HCT116 (cell line): ENCODE measurements at regions not wholly inside any gene's neighbourhood (a gene's known extent, or its start where the extent isn't known, plus 50 kb on each side); places are given as distances from the start of the nearest gene placed in this dataset.

ENCODE experiments used
- ATAC-seq: fragments of 200-7000 bp; cut with Tn5 transposase; 2 replicates; pipeline ENCODE4 v1.9.1; 2020; ENCODE audit warnings: mild to moderate bottlenecking, moderate library complexity
- BruUV-seq: library from RNA; stranded (reverse); fragments of 400-500 nt; replicated peaks from 2 replicates; lab custom pipeline; 2021; lab: Mats Ljungman, UMichigan
- CTCF ChIA-PET: fragments of 300-600 bp; sonication (Branson Sonifier 250); formaldehyde crosslinking; loops from one replicate; lab custom pipeline; 2021; ENCODE audit warnings: antibody characterized with exemption; lab: Charles Lee
- POLR2A ChIA-PET: fragments of 300-600, 350-600 bp; sonication (Branson Sonifier 250); formaldehyde crosslinking; loops from one replicate; lab custom pipeline; 2021; ENCODE audit warnings: antibody characterized with exemption; lab: Charles Lee
- RAD21 ChIA-PET, 2 experiments: fragments of 300-600 bp; sonication (Branson Sonifier 250); formaldehyde crosslinking; loops; one replicate each; lab custom pipeline; 2023; ENCODE audit warnings: low total read pairs in 2 of 2; ENCODE audit not compliant: uncharacterized antibody in 2 of 2, unreplicated experiment in 2 of 2, low non-redundant PET in 1 of 2; lab: Charles Lee
- DNase-seq: peaks from one replicate; pipeline ENCODE4 v3.0.0-alpha.2; 2010; ENCODE audit warnings: low read depth, low spot score
- H2AFZ ChIP-seq: fragments of 200-600 bp; shearing (Covaris generic), sonication (generic); 2 replicates; pipeline ENCODE4 v1.6.1; 2017; ENCODE audit warnings: low read depth, mixed run types, mixed read lengths, antibody characterized with exemption, low read length; ENCODE audit not compliant: poor library complexity, severe bottlenecking
- H3K27ac ChIP-seq: 2 replicates; pipeline ENCODE4 v1.5.1; 2012; ENCODE audit warnings: low read depth, low read length
- H3K27me3 ChIP-seq: fragments of 200-600 bp; sonication (generic); 2 replicates; pipeline ENCODE4 v1.6.1; 2016; ENCODE audit warnings: mixed run types, low read length, mixed read lengths; ENCODE audit not compliant: insufficient read depth
- H3K36me3 ChIP-seq, 2 experiments: fragments of 200-500 bp in 1 of 2; fragments of 200-600 bp in 1 of 2; sonication (Bioruptor generic) in 1 of 2; sonication (generic) in 1 of 2; 2 replicates each; pipeline versions ENCODE4 v1.5.1 to v1.6.1; 2014 to 2016; ENCODE audit warnings: low read length in 2 of 2, inconsistent platforms in 1 of 2, mixed read lengths in 1 of 2, mixed run types in 1 of 2; ENCODE audit not compliant: insufficient read depth in 2 of 2, control insufficient read depth in 1 of 2
- H3K4me1 ChIP-seq, 2 experiments: fragments of 200-600 bp in 1 of 2; sonication (generic) in 1 of 2; 2 replicates each; pipeline versions ENCODE4 v1.5.1 to v1.6.1; 2012 to 2017; ENCODE audit warnings: low read length in 2 of 2, inconsistent platforms in 1 of 2, mild to moderate bottlenecking in 1 of 2, mixed read lengths in 1 of 2, mixed run types in 1 of 2, moderate library complexity in 1 of 2; ENCODE audit not compliant: insufficient read depth in 2 of 2, control insufficient read depth in 1 of 2
- H3K4me2 ChIP-seq: fragments of 200-600 bp; sonication (generic); 2 replicates; pipeline ENCODE4 v1.6.1; 2017; ENCODE audit warnings: mixed run types, low read length, mixed read lengths
- H3K4me3 ChIP-seq, 2 experiments: fragments of 200-600 bp in 1 of 2; sonication (generic) in 1 of 2; replicated peaks in 1 of 2; 2 replicates each; pipeline ENCODE4 v1.5.1; 2011 to 2016; ENCODE audit warnings: low read length in 2 of 2, control low read depth in 1 of 2, low read depth in 1 of 2, mild to moderate bottlenecking in 1 of 2, mixed read lengths in 1 of 2, mixed run types in 1 of 2
- H3K79me2 ChIP-seq: fragments of 200-600 bp; sonication (generic); 2 replicates; pipeline ENCODE4 v1.6.1; 2017; ENCODE audit warnings: mild to moderate bottlenecking, mixed run types, low read length, moderate library complexity, mixed read lengths; ENCODE audit not compliant: insufficient read depth
- H3K9ac ChIP-seq: fragments of 200-600 bp; sonication (generic); 2 replicates; pipeline ENCODE4 v1.6.1; 2016; ENCODE audit warnings: low read length, mixed read lengths
- H3K9me2 ChIP-seq: fragments of 200-600 bp; sonication (generic), shearing (Covaris generic); 2 replicates; pipeline ENCODE4 v1.6.1; 2017; ENCODE audit warnings: mixed run types, mild to moderate bottlenecking, moderate library complexity; ENCODE audit not compliant: insufficient read depth
- H3K9me3 ChIP-seq, 2 experiments: fragments of 200-500 bp in 1 of 2; fragments of 200-600 bp in 1 of 2; sonication (Bioruptor generic) in 1 of 2; sonication (generic) in 1 of 2; 2 replicates each; pipeline ENCODE4 v1.6.1; 2014 to 2017; ENCODE audit warnings: low read length in 2 of 2, mixed read lengths in 2 of 2, inconsistent platforms in 1 of 2, low read depth in 1 of 2, mild to moderate bottlenecking in 1 of 2, mixed run types in 1 of 2, moderate library complexity in 1 of 2; ENCODE audit not compliant: control insufficient read depth in 1 of 2, insufficient read depth in 1 of 2
- H4K20me1 ChIP-seq: fragments of 200-600 bp; sonication (generic), shearing (Covaris generic); 2 replicates; pipeline ENCODE4 v1.6.1; 2017; ENCODE audit warnings: mixed run types, mild to moderate bottlenecking, moderate library complexity; ENCODE audit not compliant: insufficient read depth
- EGR1 ChIP-seq: IDR thresholded peaks from 2 replicates; pipeline ENCODE4 v1.6.1; 2012; ENCODE audit warnings: low read depth
- ELF1 ChIP-seq: IDR thresholded peaks from 2 replicates; pipeline ENCODE4 v1.6.1; 2012; ENCODE audit warnings: low read depth, borderline replicate concordance
- EZH2 ChIP-seq: fragments of 200-600 bp; sonication (generic); IDR thresholded peaks from 2 replicates; pipeline ENCODE4 v1.6.1; 2017; ENCODE audit warnings: antibody characterized with exemption, mixed run types
- FOSL1 ChIP-seq: IDR thresholded peaks from 2 replicates; pipeline ENCODE4 v1.6.1; 2012; ENCODE audit warnings: low read depth
- JUND ChIP-seq: IDR thresholded peaks from 2 replicates; pipeline ENCODE4 v1.6.1; 2012
- POLR2AphosphoS5 ChIP-seq: IDR thresholded peaks from 2 replicates; pipeline ENCODE4 v1.6.1; 2011; ENCODE audit warnings: mild to moderate bottlenecking, low read depth, low read length, moderate library complexity
- RAD21 ChIP-seq: IDR thresholded peaks from 2 replicates; pipeline ENCODE4 v1.6.1; 2012; ENCODE audit warnings: low read depth, mild to moderate bottlenecking
- SIN3A ChIP-seq: IDR thresholded peaks from 2 replicates; pipeline ENCODE4 v1.6.1; 2012; ENCODE audit warnings: low read depth
- SP1 ChIP-seq: IDR thresholded peaks from 2 replicates; pipeline ENCODE4 v1.6.1; 2012; ENCODE audit warnings: low read depth
- SRF ChIP-seq: IDR thresholded peaks from 2 replicates; pipeline ENCODE4 v1.6.1; 2012; ENCODE audit warnings: low read depth
- TCF7L2 ChIP-seq: IDR thresholded peaks from 2 replicates; pipeline ENCODE4 v1.7.0; 2011; ENCODE audit warnings: borderline replicate concordance, inconsistent platforms; ENCODE audit not compliant: insufficient read depth, insufficient read length; ENCODE audit errors: extremely low read depth
- ZFX ChIP-seq: fragments of 450-650 bp; IDR thresholded peaks from 2 replicates; pipeline ENCODE4 v1.6.1; 2017
- ZNF274 ChIP-seq: fragments of 200-500 bp; sonication (Bioruptor generic); IDR thresholded peaks from 2 replicates; pipeline ENCODE4 v1.6.1; 2014; ENCODE audit warnings: mild to moderate bottlenecking, low read depth, low read length, inconsistent platforms
- intact Hi-C: fragments of 100-400 bp; cut with micrococcal nuclease; formaldehyde crosslinking; loops from 2 replicates; pipeline ENCODE4 v1.10.0; 2022
- TF ChIP-seq, protein P1 (sequence below), 3 experiments: fragments of 200-600 bp in 1 of 3; sonication (generic) in 1 of 3; IDR thresholded peaks in 2 of 3; conservative IDR thresholded peaks in 1 of 3; 2 replicates each; pipeline ENCODE4 v1.5.1; 2012 to 2017; ENCODE audit warnings: low read depth in 2 of 3, low read length in 2 of 3, antibody characterized with exemption in 1 of 3, borderline replicate concordance in 1 of 3, control low read depth in 1 of 3, mild to moderate bottlenecking in 1 of 3, mixed read lengths in 1 of 3, mixed run types in 1 of 3, moderate library complexity in 1 of 3; ENCODE audit not compliant: insufficient read depth in 1 of 3
- TF ChIP-seq, protein P2 (sequence below): IDR thresholded peaks from 2 replicates; pipeline ENCODE4 v1.6.1; 2012
- TF ChIP-seq, protein P3 (sequence below): IDR thresholded peaks from 2 replicates; pipeline ENCODE4 v1.6.1; 2012
- TF ChIP-seq, protein P4 (sequence below): IDR thresholded peaks from 2 replicates; pipeline ENCODE4 v1.6.1; 2011; ENCODE audit warnings: mild to moderate bottlenecking, low read length, moderate library complexity; ENCODE audit not compliant: insufficient replicate concordance; ENCODE audit errors: extremely low read depth

DNA sequence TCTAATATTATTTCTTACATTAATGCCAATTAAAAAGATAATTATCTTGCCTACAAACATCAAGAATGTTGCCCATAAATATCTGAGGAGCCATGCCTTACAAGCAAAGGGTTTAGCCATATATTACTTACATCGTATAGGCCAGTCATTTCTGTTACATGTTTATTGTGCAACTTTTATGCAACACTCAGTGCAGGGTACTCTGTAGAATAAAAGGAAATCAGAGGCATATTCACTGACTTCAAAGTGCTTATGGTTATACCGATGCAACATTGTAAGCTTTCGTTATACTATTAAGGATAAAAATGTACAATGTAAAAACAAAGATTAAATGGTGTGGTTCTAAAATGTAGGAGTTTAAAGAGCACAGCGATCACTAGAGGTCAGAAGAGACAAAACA, 315.9 kb downstream of the PCDH10 start:
- Histone ChIP-seq H3K4me2 (no peak overlapping the region), H3K4me3 (no peak overlapping the region), H3K36me3 (no peaks in the 10 kb centered on the region), H3K9ac (no peak overlapping the region), H3K9me2 (no peaks in the 10 kb centered on the region), H3K27me3 (no peaks in the 10 kb centered on the region), H3K79me2 (no peaks in the 10 kb centered on the region), H4K20me1 (no peaks in the 10 kb centered on the region), H3K27ac (no peak overlapping the region), H3K9me3 (no peaks in the 10 kb centered on the region), H3K4me1 (no peaks in the 10 kb centered on the region), H2AFZ (no peak overlapping the region)
- intact Hi-C loops = no loop called here
- CTCF ChIA-PET = no interaction called here
- no peak for ATAC-seq
- no TSS peak for BruUV-seq
- no peak for DNase-seq
- RAD21 ChIA-PET = no interaction called here
- TF ChIP-seq ZFX (no peak), EZH2 (no peak), RAD21 (peak; percentile 8; the same call in 1 of the 2 replicates), SP1 (no peak), ELF1 (no peak), SIN3A (no peak), POLR2AphosphoS5 (no peak)
- POLR2A ChIA-PET = no interaction called here

DNA sequence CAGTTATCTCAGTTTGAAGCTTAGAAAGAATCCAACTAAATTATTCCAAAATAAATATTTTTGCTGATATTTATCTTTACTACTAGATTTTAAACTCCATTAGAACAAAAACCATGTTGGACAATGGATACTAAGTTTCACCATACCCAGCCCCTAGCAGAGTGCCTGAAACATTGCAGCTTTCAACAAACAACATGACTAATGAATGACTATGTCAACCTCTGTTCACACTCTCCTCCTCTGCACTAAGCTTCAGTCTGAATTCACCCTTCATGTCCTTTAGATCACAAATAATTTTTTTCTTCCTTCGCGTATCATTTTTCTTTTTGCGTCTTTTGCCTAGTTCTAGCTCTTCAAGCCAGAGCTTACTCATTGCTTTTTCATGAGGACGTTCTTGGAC, 315.2 kb downstream of the PCDH10 start:
- no peaks in the 10 kb centered on the region for H3K4me1 ChIP-seq
- ChIA-PET CTCF (no interaction called here), RAD21 (no interaction called here), POLR2A (no interaction called here)
- no peaks in the 10 kb centered on the region for H4K20me1 ChIP-seq
- H3K79me2 ChIP-seq = no peaks in the 10 kb centered on the region
- H3K4me3 ChIP-seq = no peak overlapping the region
- no peak overlapping the region for H2AFZ ChIP-seq
- H3K27ac ChIP-seq = no peak overlapping the region
- DNase-seq (no peak), ATAC-seq (no peak)
- H3K9me3 ChIP-seq = no peaks in the 10 kb centered on the region
- intact Hi-C loops = no loop called here
- H3K27me3 ChIP-seq = no peaks in the 10 kb centered on the region
- H3K4me2 ChIP-seq = no peak overlapping the region
- no TSS peak for BruUV-seq
- H3K36me3 ChIP-seq = no peaks in the 10 kb centered on the region
- no peaks in the 10 kb centered on the region for H3K9me2 ChIP-seq
- no peak overlapping the region for H3K9ac ChIP-seq
- TF ChIP-seq SRF (no peak), JUND (no peak), SP1 (no peak), ELF1 (no peak), ZFX (no peak), RAD21 (no peak), FOSL1 (no peak), TCF7L2 (no peak), EGR1 (no peak), SIN3A (no peak), ZNF274 (no peak), EZH2 (no peak), POLR2AphosphoS5 (no peak)
- TF ChIP-seq, protein P1, sequence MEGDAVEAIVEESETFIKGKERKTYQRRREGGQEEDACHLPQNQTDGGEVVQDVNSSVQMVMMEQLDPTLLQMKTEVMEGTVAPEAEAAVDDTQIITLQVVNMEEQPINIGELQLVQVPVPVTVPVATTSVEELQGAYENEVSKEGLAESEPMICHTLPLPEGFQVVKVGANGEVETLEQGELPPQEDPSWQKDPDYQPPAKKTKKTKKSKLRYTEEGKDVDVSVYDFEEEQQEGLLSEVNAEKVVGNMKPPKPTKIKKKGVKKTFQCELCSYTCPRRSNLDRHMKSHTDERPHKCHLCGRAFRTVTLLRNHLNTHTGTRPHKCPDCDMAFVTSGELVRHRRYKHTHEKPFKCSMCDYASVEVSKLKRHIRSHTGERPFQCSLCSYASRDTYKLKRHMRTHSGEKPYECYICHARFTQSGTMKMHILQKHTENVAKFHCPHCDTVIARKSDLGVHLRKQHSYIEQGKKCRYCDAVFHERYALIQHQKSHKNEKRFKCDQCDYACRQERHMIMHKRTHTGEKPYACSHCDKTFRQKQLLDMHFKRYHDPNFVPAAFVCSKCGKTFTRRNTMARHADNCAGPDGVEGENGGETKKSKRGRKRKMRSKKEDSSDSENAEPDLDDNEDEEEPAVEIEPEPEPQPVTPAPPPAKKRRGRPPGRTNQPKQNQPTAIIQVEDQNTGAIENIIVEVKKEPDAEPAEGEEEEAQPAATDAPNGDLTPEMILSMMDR (IDR thresholded peaks at IDR 0.05 in 2 of 3, conservative IDR thresholded peaks at IDR 0.05 in 1 of 3; ENCODE audit: borderline replicate concordance in 1 of 3, insufficient read depth in 1 of 3, low read depth in 2 of 3, low read length in 2 of 3) = no peak
- TF ChIP-seq, protein P2, sequence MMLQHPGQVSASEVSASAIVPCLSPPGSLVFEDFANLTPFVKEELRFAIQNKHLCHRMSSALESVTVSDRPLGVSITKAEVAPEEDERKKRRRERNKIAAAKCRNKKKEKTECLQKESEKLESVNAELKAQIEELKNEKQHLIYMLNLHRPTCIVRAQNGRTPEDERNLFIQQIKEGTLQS = no peak
- TF ChIP-seq, protein P3, sequence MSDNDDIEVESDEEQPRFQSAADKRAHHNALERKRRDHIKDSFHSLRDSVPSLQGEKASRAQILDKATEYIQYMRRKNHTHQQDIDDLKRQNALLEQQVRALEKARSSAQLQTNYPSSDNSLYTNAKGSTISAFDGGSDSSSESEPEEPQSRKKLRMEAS = no peak
- TF ChIP-seq, protein P4, sequence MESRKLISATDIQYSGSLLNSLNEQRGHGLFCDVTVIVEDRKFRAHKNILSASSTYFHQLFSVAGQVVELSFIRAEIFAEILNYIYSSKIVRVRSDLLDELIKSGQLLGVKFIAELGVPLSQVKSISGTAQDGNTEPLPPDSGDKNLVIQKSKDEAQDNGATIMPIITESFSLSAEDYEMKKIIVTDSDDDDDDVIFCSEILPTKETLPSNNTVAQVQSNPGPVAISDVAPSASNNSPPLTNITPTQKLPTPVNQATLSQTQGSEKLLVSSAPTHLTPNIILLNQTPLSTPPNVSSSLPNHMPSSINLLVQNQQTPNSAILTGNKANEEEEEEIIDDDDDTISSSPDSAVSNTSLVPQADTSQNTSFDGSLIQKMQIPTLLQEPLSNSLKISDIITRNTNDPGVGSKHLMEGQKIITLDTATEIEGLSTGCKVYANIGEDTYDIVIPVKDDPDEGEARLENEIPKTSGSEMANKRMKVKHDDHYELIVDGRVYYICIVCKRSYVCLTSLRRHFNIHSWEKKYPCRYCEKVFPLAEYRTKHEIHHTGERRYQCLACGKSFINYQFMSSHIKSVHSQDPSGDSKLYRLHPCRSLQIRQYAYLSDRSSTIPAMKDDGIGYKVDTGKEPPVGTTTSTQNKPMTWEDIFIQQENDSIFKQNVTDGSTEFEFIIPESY = no peak
